ENCODE measurements at regions not wholly inside any gene's neighbourhood (a gene's known extent, or its start where the extent isn't known, plus 50 kb on each side); places are given as distances from the start of the nearest gene placed in this dataset.

DNA sequence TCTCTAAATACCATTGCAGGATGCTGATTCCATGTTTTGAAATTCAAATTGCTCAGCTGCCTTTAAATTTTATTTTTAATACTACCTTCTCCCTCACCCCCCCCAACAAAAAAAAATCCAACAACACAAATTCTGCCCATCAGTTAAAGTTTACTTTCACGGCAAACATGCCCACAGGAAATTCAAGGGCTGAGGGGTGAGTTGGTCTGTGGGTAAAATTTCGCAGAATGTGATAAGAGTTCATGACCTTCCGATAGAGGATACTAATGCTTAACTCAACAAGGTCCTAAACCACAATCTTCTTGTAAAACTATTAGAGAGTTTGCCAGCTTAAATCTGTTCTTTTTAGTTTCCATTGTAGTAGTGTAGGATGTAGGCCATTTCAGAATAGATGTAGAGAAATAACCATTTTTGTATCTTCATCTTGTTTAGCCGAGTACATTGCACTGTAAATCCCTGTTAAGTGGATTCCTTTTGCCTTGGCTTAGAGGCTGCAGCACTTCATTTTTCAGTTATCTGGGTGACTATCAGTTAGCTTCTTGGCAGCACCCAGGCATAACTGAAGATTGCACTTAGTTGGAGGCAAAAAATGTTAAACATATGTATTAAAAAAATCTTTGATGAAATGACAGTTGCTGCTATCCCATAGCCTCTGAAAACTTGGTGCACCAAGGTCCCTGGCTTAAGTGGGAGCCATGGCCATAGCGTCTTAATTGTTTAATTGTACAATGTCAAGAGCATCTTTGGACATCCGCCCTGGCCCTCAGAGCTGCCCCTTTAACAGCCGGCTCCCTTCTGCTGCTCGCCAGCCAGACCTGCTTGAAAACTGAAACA, 232.3 kb downstream of the HAUS1 start:
- peaks cover 40% of the 10 kb centered on the region for H3K4me1 Mint-ChIP-seq (ENCODE audit: insufficient read depth, unreplicated experiment)
- no peak for DNase-seq (ENCODE audit: unreplicated experiment)
- POLR2A ChIA-PET, result interaction anchor here (1.1 to 1.8 kb wide), 3 partner anchors 14 to 56 kb away, joined by 3 to 6 read pairs (median 4); no protein-coding TSS in a partner anchor
- H3K4me3 Mint-ChIP-seq (ENCODE audit: unreplicated experiment), result peak overlapping the region; percentile 92
- H3K27ac Mint-ChIP-seq (ENCODE audit: low read depth, unreplicated experiment), result no peak overlapping the region
- TF ChIP-seq, protein P1, sequence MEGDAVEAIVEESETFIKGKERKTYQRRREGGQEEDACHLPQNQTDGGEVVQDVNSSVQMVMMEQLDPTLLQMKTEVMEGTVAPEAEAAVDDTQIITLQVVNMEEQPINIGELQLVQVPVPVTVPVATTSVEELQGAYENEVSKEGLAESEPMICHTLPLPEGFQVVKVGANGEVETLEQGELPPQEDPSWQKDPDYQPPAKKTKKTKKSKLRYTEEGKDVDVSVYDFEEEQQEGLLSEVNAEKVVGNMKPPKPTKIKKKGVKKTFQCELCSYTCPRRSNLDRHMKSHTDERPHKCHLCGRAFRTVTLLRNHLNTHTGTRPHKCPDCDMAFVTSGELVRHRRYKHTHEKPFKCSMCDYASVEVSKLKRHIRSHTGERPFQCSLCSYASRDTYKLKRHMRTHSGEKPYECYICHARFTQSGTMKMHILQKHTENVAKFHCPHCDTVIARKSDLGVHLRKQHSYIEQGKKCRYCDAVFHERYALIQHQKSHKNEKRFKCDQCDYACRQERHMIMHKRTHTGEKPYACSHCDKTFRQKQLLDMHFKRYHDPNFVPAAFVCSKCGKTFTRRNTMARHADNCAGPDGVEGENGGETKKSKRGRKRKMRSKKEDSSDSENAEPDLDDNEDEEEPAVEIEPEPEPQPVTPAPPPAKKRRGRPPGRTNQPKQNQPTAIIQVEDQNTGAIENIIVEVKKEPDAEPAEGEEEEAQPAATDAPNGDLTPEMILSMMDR (IDR thresholded peaks at IDR 0.05; ENCODE audit: unreplicated experiment), result no peak
- H3K36me3 Mint-ChIP-seq (ENCODE audit: insufficient read depth, unreplicated experiment), result peaks cover 13% of the 10 kb centered on the region
- intact Hi-C loops (cut with micrococcal nuclease), result no loop called here
- TSS peak; percentile 37 for BruUV-seq (replicated peaks)
- H3K9me3 Mint-ChIP-seq (ENCODE audit: unreplicated experiment), result no peaks in the 10 kb centered on the region
- no peaks in the 10 kb centered on the region for H3K27me3 Mint-ChIP-seq (ENCODE audit: insufficient read depth, unreplicated experiment)
- CTCF ChIA-PET, result interaction anchor here (0.6 to 1.7 kb wide), 4 partner anchors 12 to 286 kb away, joined by 3 to 5 read pairs (median 4); no protein-coding TSS in a partner anchor

GRCh38 chr18:46337271-46337670, 233.1 kb downstream of the HAUS1 start:
- no TSS peak for BruUV-seq (replicated peaks)
- Mint-ChIP-seq H3K27ac (ENCODE audit: low read depth, unreplicated experiment) (no peak overlapping the region), H3K4me1 (ENCODE audit: insufficient read depth, unreplicated experiment) (peaks cover 40% of the 10 kb centered on the region), H3K4me3 (ENCODE audit: unreplicated experiment) (no peak overlapping the region), H3K27me3 (ENCODE audit: insufficient read depth, unreplicated experiment) (no peaks in the 10 kb centered on the region), H3K9me3 (ENCODE audit: unreplicated experiment) (no peaks in the 10 kb centered on the region), H3K36me3 (ENCODE audit: insufficient read depth, unreplicated experiment) (peaks cover 13% of the 10 kb centered on the region)
- POLR2A ChIA-PET, result interaction anchor here (0.6 to 1.1 kb wide), 2 partner anchors 38 to 407 kb away, joined by 3 read pairs; no protein-coding TSS in a partner anchor
- CTCF ChIA-PET, result no interaction called here
- TF ChIP-seq, protein P1 (IDR thresholded peaks at IDR 0.05; ENCODE audit: unreplicated experiment), result no peak
- DNase-seq (ENCODE audit: unreplicated experiment), result no peak
- intact Hi-C loops (cut with micrococcal nuclease), result no loop called here

DNA sequence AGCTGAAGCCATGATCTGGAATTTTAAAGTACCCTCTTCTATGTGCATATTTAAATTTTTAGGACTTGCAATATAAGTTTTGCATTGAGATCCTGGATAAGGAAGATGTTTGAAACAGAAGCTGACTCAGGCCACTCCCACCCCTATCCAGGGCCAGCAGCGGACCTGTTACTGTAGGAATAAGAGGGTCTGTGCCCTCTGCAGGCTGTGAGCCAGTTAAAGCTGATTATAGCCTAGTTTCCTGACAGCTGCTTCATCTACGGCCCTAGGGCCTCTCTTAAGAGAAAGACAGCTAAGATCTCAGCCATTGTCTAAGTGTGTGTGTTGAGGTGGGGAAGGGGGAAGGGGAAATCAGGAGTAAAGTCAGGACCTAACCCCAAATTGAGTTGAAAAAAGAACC, 234.0 kb downstream of the HAUS1 start:
- no peak for DNase-seq (ENCODE audit: unreplicated experiment)
- TF ChIP-seq, protein P1 (IDR thresholded peaks at IDR 0.05; ENCODE audit: unreplicated experiment), result no peak
- Mint-ChIP-seq H3K27me3 (ENCODE audit: insufficient read depth, unreplicated experiment) (no peaks in the 10 kb centered on the region), H3K9me3 (ENCODE audit: unreplicated experiment) (no peaks in the 10 kb centered on the region), H3K4me1 (ENCODE audit: insufficient read depth, unreplicated experiment) (peaks cover 35% of the 10 kb centered on the region), H3K36me3 (ENCODE audit: insufficient read depth, unreplicated experiment) (peaks cover 13% of the 10 kb centered on the region), H3K27ac (ENCODE audit: low read depth, unreplicated experiment) (no peak overlapping the region), H3K4me3 (ENCODE audit: unreplicated experiment) (no peak overlapping the region)
- no TSS peak for BruUV-seq (replicated peaks)
- ChIA-PET CTCF (interaction anchor here (0.6 kb wide), 1 partner anchor 343 kb away, joined by 3 read pairs; no protein-coding TSS in a partner anchor), POLR2A (interaction anchor here (0.6 to 0.9 kb wide), 2 partner anchors 14 to 134 kb away, joined by 3 to 4 read pairs; no protein-coding TSS in a partner anchor)
- intact Hi-C loops (cut with micrococcal nuclease), result no loop called here

DNA sequence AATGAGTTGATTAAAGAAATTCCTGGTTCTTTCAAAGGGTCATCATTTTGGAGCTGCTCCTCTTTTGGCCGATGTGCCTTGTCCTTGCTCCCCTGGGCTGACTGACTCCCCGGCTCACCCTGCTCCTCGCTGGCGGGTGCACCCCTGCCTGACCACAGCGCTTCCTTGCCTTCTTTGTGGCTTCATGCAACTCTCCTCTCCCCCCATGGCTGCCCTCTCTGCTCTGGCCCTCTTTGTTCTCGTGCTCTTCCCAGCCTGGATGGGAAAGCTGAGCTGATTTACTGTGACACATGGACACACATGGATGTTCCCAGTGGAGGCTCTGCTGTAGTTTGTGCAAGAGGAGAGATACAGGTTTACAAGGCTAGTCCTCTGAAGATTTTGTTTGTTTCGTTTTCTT, 234.6 kb downstream of the HAUS1 start:
- TF ChIP-seq, protein P1 (IDR thresholded peaks at IDR 0.05; ENCODE audit: unreplicated experiment), result no peak
- no peak for DNase-seq (ENCODE audit: unreplicated experiment)
- no peak overlapping the region for H3K27ac Mint-ChIP-seq (ENCODE audit: low read depth, unreplicated experiment)
- peaks cover 15% of the 10 kb centered on the region for H3K36me3 Mint-ChIP-seq (ENCODE audit: insufficient read depth, unreplicated experiment)
- H3K4me1 Mint-ChIP-seq (ENCODE audit: insufficient read depth, unreplicated experiment), result peaks cover 37% of the 10 kb centered on the region
- CTCF ChIA-PET, result interaction anchor here (0.6 kb wide), 1 partner anchor 342 kb away, joined by 3 read pairs; no protein-coding TSS in a partner anchor
- intact Hi-C loops (cut with micrococcal nuclease), result no loop called here
- no peak overlapping the region for H3K4me3 Mint-ChIP-seq (ENCODE audit: unreplicated experiment)
- H3K27me3 Mint-ChIP-seq (ENCODE audit: insufficient read depth, unreplicated experiment), result no peaks in the 10 kb centered on the region
- no TSS peak for BruUV-seq (replicated peaks)
- POLR2A ChIA-PET, result interaction anchor here (0.6 to 0.9 kb wide), 3 partner anchors 14 to 134 kb away, joined by 3 to 4 read pairs (median 3); no protein-coding TSS in a partner anchor
- H3K9me3 Mint-ChIP-seq (ENCODE audit: unreplicated experiment), result no peaks in the 10 kb centered on the region
